CD4-positive, alpha-beta T cell (primary cell): ENCODE measurements at regions not wholly inside any gene's neighbourhood (a gene's known extent, or its start where the extent isn't known, plus 50 kb on each side); places are given as distances from the start of the nearest gene placed in this dataset.

Experiments used
- ATAC-seq: fragments of 200-7000 bp; cut with Tn5 transposase; one replicate; pipeline ENCODE4 v1.10.0; 2022; ENCODE audit warnings: mild to moderate bottlenecking; ENCODE audit not compliant: poor library complexity
- CTCF ChIA-PET: fragments of 350-600 bp; sonication (Branson Sonifier 250); formaldehyde crosslinking; loops from one replicate; lab custom pipeline; 2021; ENCODE audit warnings: antibody characterized with exemption, inconsistent platforms; lab: Charles Lee
- POLR2A ChIA-PET: fragments of 350-600 bp; sonication (Branson Sonifier 250); formaldehyde crosslinking; loops from one replicate; lab custom pipeline; 2021; ENCODE audit warnings: antibody characterized with exemption, inconsistent platforms; lab: Charles Lee
- DNase-seq, 14 experiments: peaks; one replicate each; pipeline ENCODE4 v3.0.0-alpha.2; 2013 to 2020; ENCODE audit warnings: mixed read lengths in 2 of 14
- H3K27ac ChIP-seq, 2 donors: one replicate each; pipeline versions ENCODE4 v1.5.1 to v1.7.0; 2013; ENCODE audit warnings: low read length in 2 of 2, low read depth in 1 of 2, mild to moderate bottlenecking in 1 of 2
- H3K27me3 ChIP-seq, 2 experiments: 1 replicate in 1 of 2; 2 replicates in 1 of 2; pipeline versions ENCODE4 v1.6.1 to v1.7.0; 2013; ENCODE audit warnings: low read length in 2 of 2, control low read depth in 1 of 2, mild to moderate bottlenecking in 1 of 2, moderate library complexity in 1 of 2; ENCODE audit not compliant: insufficient read depth in 2 of 2, control insufficient read depth in 1 of 2
- H3K36me3 ChIP-seq: one replicate; pipeline ENCODE4 v1.6.1; 2013; ENCODE audit warnings: low read length, control low read depth; ENCODE audit not compliant: insufficient read depth
- H3K4me1 ChIP-seq: one replicate; pipeline ENCODE4 v1.6.1; 2013; ENCODE audit warnings: low read length, control low read depth; ENCODE audit not compliant: insufficient read depth
- H3K4me3 ChIP-seq: one replicate; pipeline ENCODE4 v1.5.1; 2013; ENCODE audit warnings: mild to moderate bottlenecking, low read length, moderate library complexity
- H3K9me3 ChIP-seq, 2 experiments: 1 replicate in 1 of 2; 2 replicates in 1 of 2; pipeline versions ENCODE4 v1.6.1 to v1.7.0; 2013; ENCODE audit warnings: low read length in 2 of 2, mild to moderate bottlenecking in 2 of 2, control low read depth in 1 of 2, moderate library complexity in 1 of 2; ENCODE audit not compliant: control insufficient read depth in 1 of 2, insufficient read depth in 1 of 2
- H3K27ac Mint-ChIP-seq: one replicate; pipeline ENCODE4 v1.8.0; 2020; ENCODE audit warnings: mixed read lengths
- H3K27me3 Mint-ChIP-seq: one replicate; pipeline ENCODE4 v1.8.0; 2021; ENCODE audit warnings: mixed read lengths
- H3K36me3 Mint-ChIP-seq: one replicate; pipeline ENCODE4 v1.8.0; 2021; ENCODE audit warnings: low read depth, mixed read lengths
- H3K4me1 Mint-ChIP-seq: one replicate; pipeline ENCODE4 v1.8.0; 2021; ENCODE audit warnings: low read depth, mixed read lengths
- H3K4me3 Mint-ChIP-seq: one replicate; pipeline ENCODE4 v1.8.0; 2020; ENCODE audit warnings: mild to moderate bottlenecking, mixed read lengths
- H3K9me3 Mint-ChIP-seq: one replicate; pipeline ENCODE4 v1.8.0; 2020; ENCODE audit warnings: mixed read lengths
- intact Hi-C, 2 experiments: fragments of 100-400 bp; cut with DNase I in 1 of 2; cut with micrococcal nuclease in 1 of 2; formaldehyde crosslinking; loops; one replicate each; pipeline versions ENCODE4 v1.15.1 to v1.9.0; 2023 to 2025; cut with DNase I, micrococcal nuclease
- TF ChIP-seq, protein P1 (sequence below): fragments of 200-600 bp; IDR thresholded peaks from one replicate; pipeline ENCODE4 v1.8.0; 2022; ENCODE audit warnings: antibody characterized with exemption, mild to moderate bottlenecking

- no peak for ATAC-seq
- no peaks in the 10 kb centered on the region for H3K36me3 Mint-ChIP-seq
- no peaks in the 10 kb centered on the region for H3K9me3 Mint-ChIP-seq
- no peaks in the 10 kb centered on the region for H3K9me3 ChIP-seq
- no peaks in the 10 kb centered on the region for H3K36me3 ChIP-seq
- H3K4me3 Mint-ChIP-seq, result no peak overlapping the region
- H3K27ac ChIP-seq, result no peak overlapping the region
- CTCF ChIA-PET, result interaction anchor here (0.8 kb wide), 1 partner anchor 10 kb away, joined by 3 read pairs; no protein-coding TSS in a partner anchor
- POLR2A ChIA-PET, result no interaction called here
- no peaks in the 10 kb centered on the region for H3K27me3 ChIP-seq
- H3K27ac Mint-ChIP-seq, result no peak overlapping the region
- DNase-seq, result no peak
- TF ChIP-seq, protein P1, sequence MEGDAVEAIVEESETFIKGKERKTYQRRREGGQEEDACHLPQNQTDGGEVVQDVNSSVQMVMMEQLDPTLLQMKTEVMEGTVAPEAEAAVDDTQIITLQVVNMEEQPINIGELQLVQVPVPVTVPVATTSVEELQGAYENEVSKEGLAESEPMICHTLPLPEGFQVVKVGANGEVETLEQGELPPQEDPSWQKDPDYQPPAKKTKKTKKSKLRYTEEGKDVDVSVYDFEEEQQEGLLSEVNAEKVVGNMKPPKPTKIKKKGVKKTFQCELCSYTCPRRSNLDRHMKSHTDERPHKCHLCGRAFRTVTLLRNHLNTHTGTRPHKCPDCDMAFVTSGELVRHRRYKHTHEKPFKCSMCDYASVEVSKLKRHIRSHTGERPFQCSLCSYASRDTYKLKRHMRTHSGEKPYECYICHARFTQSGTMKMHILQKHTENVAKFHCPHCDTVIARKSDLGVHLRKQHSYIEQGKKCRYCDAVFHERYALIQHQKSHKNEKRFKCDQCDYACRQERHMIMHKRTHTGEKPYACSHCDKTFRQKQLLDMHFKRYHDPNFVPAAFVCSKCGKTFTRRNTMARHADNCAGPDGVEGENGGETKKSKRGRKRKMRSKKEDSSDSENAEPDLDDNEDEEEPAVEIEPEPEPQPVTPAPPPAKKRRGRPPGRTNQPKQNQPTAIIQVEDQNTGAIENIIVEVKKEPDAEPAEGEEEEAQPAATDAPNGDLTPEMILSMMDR, result no peak
- H3K4me1 ChIP-seq, result no peaks in the 10 kb centered on the region
- peaks cover 24% of the 10 kb centered on the region for H3K27me3 Mint-ChIP-seq
- no peak overlapping the region for H3K4me3 ChIP-seq
- intact Hi-C loops, result no loop called here
- H3K4me1 Mint-ChIP-seq, result no peaks in the 10 kb centered on the region
Observed at GRCh38 chr4:153933915-153934687, 145.2 kb upstream of the SFRP2 start.

- POLR2A ChIA-PET, result no interaction called here
- no peaks in the 10 kb centered on the region for H3K9me3 ChIP-seq
- intact Hi-C loops, result no loop called here
- CTCF ChIA-PET, result no interaction called here
- ATAC-seq, result no peak
- Mint-ChIP-seq H3K9me3 (no peaks in the 10 kb centered on the region), H3K27me3 (peaks cover 28% of the 10 kb centered on the region), H3K4me3 (no peak overlapping the region), H3K27ac (no peak overlapping the region), H3K36me3 (no peaks in the 10 kb centered on the region), H3K4me1 (no peaks in the 10 kb centered on the region)
- no peak for DNase-seq
- H3K4me1 ChIP-seq, result no peaks in the 10 kb centered on the region
- H3K4me3 ChIP-seq, result no peak overlapping the region
- H3K27ac ChIP-seq, result no peak overlapping the region
- TF ChIP-seq, protein P1, result no peak
- H3K27me3 ChIP-seq, result no peaks in the 10 kb centered on the region
- H3K36me3 ChIP-seq, result no peaks in the 10 kb centered on the region
Observed at GRCh38 chr4:153931804-153932203, 142.9 kb upstream of the SFRP2 start.

GRCh38 chr4:153929675-153930074 lies 140.8 kb upstream of the SFRP2 start:
- peaks cover 20% of the 10 kb centered on the region for H3K27me3 Mint-ChIP-seq
- POLR2A ChIA-PET, result no interaction called here
- intact Hi-C loops, result no loop called here

More at GRCh38 chr4:153929675-153930074, 140.8 kb upstream of the SFRP2 start:
- ATAC-seq (no peak), DNase-seq (no peak)
- H3K9me3 ChIP-seq, result no peaks in the 10 kb centered on the region
- TF ChIP-seq, protein P1, result no peak
- H3K4me3 ChIP-seq, result no peak overlapping the region
- no peak overlapping the region for H3K27ac Mint-ChIP-seq
- no peaks in the 10 kb centered on the region for H3K9me3 Mint-ChIP-seq
- no peaks in the 10 kb centered on the region for H3K36me3 Mint-ChIP-seq
- no peaks in the 10 kb centered on the region for H3K4me1 ChIP-seq
- H3K36me3 ChIP-seq, result no peaks in the 10 kb centered on the region
- no peak overlapping the region for H3K4me3 Mint-ChIP-seq
- H3K27ac ChIP-seq, result no peak overlapping the region
- no peaks in the 10 kb centered on the region for H3K4me1 Mint-ChIP-seq
- H3K27me3 ChIP-seq, result no peaks in the 10 kb centered on the region
- CTCF ChIA-PET, result no interaction called here
